Stimulated activated CD4-positive, alpha-beta T cell treated with anti-CD3 and anti-CD28 coated beads, Interleukin-2, amount 100 ng/mL, for 4 hours (primary cell): ENCODE measurements at regions not wholly inside any gene's neighbourhood (a gene's known extent, or its start where the extent isn't known, plus 50 kb on each side); places are given as distances from the start of the nearest gene placed in this dataset.

ENCODE experiments used
- DNase-seq: peaks from one replicate; pipeline ENCODE4 v3.0.0-alpha.2; 2020; ENCODE audit warnings: low read depth

- DNase-seq, result no peak
These were observed 163.0 kb downstream of the MN1 start for GRCh38 chr22:27638329-27639233.

GRCh38 chr22:27639248-27640086, 162.1 kb downstream of the MN1 start:
- no peak for DNase-seq

DNA sequence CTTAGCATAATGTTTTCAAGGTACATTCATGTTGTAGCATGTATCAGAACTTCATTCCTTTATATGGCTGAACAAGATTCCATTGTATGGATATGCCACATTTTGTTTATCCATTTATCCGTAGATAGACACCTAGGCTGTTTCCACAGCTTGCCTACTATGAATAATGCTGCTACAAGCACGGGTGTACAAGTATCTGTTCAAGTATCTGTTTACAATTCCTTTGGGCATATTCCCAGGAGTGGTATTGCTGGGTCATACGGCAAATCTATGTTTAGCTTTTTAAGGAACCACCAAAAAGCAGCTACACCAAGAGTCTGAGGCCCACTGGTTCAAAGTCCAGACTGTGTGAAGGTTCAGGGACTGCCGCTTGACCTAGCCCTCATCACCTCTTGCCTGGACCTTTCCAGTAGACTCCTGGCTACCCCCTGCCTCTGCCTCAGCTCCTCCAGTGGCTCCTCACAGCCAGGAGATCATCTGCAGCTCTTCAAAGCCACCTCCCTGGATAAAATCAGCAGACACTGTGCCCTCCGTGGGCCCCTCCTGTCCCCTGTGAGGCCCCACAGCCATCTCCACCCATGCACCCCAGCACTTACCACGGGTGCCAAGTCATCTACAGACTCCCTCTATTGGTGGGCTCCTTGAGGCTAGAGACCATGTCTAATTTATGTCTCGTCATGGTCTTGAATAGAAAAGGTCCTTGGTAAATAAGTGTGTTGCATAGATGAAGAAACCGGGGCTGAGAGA, 160.3 kb downstream of the MN1 start:
- no peak for DNase-seq

GRCh38 chr22:27642104-27642800, 159.3 kb downstream of the MN1 start:
- DNase-seq, result no peak

DNA sequence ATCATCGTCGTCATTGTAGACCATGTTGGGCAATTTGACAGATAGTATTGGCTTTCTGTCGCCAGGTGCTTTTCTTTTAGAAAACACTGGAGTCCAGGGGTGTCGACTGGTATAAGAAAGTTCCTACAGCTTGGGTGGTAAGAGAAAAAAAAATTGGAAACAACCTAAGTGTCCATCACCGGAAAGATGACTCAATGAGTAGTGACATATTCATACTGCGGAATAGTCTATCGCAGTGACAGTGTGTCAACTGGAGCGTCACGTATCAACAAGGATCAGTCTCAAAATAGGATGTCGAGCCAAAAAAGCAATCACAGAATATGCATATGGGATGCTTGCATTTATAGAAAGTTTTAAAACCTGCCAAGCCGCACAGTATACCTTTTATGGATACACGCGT, 157.6 kb downstream of the MN1 start:
- no peak for DNase-seq

GRCh38 chr22:27644566-27644965, 157.0 kb downstream of the MN1 start:
- DNase-seq, result no peak

DNA sequence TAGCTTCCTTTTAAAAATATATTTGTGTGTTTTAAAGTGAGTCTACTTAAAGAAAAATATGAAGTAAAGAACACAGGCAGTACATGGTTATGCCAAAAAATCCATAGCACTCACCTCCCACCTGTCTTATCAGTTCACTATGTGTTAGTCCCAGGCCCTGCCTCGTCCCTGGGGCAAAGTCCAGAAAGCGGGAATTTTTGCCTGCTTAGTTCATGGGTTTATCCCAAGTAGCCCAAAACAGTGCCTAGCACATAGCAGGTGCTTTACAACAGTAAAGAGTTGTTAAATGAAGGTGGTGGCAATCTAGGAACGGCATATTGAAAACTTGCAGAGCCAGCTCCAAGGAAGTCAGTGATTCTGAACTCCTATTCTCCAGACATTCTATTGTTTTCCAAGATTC, 154.0 kb downstream of the MN1 start:
- DNase-seq, result no peak

DNA sequence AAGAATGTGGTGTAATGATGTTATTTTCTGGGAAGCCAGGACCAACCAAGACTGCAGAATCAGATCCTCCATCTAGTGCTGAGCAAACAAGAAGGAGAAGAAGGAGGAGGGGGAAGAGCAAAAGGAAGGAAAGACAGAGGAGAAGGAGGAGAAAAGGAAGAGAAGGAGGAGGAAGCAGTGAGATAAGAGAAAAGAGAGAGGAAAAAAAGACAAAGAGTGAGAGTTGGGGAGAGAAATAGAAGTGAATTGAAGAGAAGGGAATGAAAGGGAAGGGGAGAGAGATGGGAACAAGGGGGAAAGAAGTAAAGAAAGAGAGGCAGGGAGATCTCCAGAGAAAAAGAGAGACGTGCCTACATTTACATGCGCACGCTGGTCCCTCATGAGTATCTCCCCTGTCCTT, 153.5 kb downstream of the MN1 start:
- DNase-seq, result no peak

DNA sequence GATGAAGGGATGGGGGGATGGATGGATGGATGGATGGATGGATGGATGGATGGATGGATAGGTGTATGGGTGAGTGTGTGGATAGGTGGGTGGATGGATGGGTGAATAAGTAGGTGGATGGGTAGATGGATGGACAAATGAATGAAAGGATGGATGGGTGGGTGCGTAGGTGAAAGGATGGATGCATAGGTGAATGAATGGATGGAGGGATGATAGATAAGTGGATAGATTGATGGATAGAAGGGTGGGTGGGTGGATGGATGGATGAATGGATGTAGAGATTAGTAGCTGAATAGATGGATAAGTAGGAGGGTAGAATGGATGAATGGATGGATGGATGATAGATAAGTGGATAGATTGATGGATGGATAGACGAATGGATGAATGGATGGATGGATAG, 152.7 kb downstream of the MN1 start:
- DNase-seq, result no peak

- DNase-seq, result no peak
These were observed 151.0 kb downstream of the MN1 start for GRCh38 chr22:27650572-27650971.

DNA sequence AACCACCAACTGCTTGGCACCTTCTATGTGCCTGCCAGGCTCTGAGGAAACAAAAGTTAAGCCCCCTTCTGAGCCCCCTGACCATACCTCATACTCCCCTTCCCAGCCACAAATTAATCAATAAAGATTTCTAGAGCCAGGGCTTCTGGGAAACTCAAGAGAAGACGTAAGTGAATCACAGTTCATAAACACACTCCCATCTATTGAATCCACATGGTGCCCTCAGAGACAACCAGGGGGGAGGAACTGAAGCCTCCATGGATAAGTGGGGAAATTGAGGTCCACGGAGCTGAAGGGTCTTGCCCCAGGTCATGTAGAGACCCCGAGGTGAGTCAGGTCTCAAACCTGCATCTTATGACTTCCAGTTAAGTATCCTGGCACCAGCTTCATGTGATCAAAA, 150.6 kb downstream of the MN1 start:
- no peak for DNase-seq

DNA sequence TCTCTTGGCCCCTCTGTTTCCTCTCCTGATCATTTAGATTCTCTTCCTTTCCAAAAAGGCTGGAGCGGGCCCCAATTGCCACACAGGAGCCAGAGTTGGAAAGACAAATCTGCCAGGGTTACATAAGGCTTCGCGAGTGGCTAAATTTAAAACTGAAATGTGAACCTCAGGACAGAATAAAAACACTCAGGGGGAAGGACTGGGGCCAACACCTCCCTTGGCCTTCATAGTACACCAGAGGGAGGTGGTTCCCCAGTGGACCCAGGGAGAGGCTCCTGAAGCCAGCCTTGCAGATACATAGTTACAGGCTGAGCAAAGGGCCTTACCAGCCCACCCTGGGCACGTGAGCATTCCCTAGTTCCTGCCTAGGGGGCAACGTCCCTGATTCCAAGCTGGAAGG, 150.1 kb downstream of the MN1 start:
- no peak for DNase-seq

- no peak for DNase-seq
These were observed 146.8 kb downstream of the MN1 start for GRCh38 chr22:27654546-27655445.

DNA sequence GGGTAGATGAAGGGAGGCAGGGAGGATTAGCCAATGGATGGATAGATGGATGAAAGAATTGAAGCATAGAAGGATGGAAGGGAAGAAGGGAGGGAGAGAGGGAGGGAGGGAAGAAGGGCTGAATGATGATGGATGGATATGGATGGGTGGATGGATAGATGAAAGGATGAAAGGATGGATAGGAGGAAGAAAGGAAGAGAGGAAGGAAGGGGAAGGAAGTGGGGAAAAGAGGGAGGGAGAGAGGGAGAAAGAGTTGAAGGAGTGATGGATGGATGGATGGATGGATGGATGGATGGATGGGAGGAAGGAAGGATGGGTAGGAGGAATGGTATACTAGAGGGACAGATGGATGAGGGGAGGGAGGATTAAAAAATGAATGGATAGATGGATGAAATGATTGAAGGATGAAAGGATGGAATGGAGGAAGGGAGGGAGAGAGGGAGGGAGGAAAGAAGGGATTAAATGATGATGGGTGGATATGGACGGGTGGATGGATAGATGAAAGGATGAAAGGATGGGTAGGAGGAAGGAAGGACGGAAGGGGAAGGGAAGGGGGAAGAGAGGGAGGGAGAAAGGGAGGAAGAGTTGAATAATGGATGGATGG, 145.9 kb downstream of the MN1 start:
- no peak for DNase-seq

- no peak for DNase-seq
These were observed 144.6 kb downstream of the MN1 start for GRCh38 chr22:27656970-27657369.

DNA sequence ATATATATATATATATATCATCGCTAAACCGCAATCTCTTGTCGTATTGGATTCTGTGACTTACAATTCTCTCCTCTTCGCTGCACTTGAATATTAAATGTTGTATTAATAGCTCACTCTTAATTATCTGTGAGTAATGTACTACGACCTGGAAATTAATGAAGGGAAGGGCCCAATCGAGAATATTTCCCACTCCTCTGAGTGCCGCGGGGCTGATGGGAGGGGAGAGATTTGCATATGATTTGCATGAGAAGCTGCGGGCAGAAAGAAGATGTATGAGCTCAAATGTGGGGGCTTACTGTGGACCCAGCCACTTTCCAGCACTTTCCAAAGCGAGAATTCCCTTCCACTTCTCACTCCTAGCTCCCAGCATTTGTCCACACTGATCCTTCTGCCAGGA, 141.2 kb downstream of the MN1 start:
- DNase-seq, result no peak

DNA sequence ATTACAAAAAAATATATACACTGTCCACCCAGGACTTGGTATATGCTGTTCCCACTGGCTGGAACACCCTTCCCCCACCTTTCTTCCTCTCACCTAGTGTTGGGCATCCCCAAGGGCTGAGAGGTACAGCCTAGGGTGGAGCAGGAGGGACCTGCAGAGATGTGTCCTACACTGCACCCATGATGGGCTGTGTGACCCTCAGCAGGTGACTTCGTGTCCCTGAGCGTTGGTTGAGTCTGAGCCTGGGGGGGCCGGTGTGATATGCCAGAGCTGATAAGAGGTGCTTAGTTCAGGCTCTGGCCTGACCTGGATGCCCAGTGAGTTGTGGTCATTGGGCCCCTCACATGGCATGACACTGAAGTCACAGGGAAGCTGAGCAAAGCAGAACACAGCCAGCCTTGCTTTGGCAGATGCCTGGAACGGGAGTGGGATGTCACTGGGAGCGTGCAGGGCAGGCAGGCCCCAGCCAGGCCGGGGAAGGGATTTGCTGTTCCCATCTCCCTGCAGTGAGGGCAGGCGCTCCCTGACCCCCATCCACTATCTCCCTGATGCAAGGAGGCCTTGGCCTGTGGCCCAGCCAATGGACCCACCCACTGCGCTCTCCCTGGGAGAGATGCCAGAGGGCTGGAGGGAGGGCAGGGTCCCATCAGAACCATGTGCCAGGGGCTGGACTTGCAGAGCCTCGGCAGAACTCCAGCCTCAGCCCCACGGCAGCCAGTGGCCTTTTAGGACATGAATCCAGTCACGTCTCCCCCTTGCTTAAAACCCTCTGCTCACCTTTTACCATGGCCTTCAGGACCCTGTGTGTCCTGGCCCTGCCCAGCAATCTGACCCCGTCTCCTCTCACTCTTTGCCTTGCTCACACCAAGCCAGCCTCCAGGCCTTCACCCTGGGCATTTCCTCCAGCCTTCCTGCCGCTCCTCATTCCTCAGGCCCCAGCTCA, 138.9 kb downstream of the MN1 start:
- no peak for DNase-seq

GRCh38 chr22:27663812-27664211, 137.7 kb downstream of the MN1 start:
- DNase-seq, result no peak

DNA sequence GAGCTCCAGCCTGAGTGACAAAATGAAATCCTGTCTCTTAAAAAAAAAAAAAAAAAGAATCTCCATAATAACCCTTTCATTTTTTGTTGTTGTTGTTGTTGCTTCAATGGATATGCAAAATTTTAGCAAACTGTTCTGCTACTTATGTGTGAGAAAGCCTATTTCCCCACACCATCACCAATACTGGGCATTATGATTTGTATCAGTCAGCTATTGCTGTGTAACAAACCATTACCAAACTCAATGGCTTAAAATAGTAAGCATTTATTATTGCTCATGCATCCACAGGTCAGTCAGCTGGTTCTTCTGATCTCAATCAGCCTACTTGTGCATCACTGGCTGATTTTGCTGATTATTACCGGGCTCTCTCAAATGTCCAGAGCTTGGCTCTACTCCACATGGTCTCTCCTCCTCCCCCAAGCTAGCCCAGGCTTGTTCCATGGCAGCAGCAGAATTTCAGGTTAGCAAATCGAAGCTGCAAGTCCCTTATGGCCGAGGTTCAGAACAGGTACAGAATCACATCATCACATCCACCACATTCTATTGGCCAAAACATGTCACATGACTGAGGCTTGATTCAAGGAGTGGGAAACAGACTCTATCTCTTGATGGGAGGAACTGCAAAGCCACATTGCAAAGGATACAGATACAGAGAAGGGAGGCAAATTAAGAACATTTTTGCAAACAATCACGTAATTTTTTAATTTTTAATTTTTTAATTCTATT, 135.1 kb downstream of the MN1 start:
- DNase-seq, result no peak
